GM23338 (cell line): ENCODE measurements at regions not wholly inside any gene's neighbourhood (a gene's known extent, or its start where the extent isn't known, plus 50 kb on each side); places are given as distances from the start of the nearest gene placed in this dataset.

Experiments
- ATAC-seq: fragments of 200-7000 bp; cut with Tn5 transposase; 3 replicates; pipeline ENCODE4 v1.9.1; 2020
- DNase-seq: peaks from one replicate; pipeline ENCODE4 v3.0.0-alpha.2; 2015; ENCODE audit warnings: low spot score
- H2AFZ ChIP-seq: fragments of 200-600 bp; sonication (generic); 2 replicates; pipeline ENCODE4 v1.8.0; 2016; ENCODE audit warnings: antibody characterized with exemption, mild to moderate bottlenecking, moderate library complexity
- H3F3A ChIP-seq: fragments of 200-600 bp; sonication (generic); replicated peaks from 2 replicates; pipeline ENCODE4 v1.8.0; 2017; ENCODE audit warnings: antibody characterized with exemption, mixed run types, low read depth
- H3K27ac ChIP-seq: fragments of 200-600 bp; sonication (generic); 2 replicates; pipeline ENCODE4 v1.6.1; 2016; ENCODE audit warnings: low read depth
- H3K27me3 ChIP-seq: fragments of 200-600 bp; sonication (generic); 2 replicates; pipeline ENCODE4 v1.8.0; 2016; ENCODE audit warnings: mild to moderate bottlenecking, mixed run types, moderate library complexity; ENCODE audit not compliant: insufficient read depth
- H3K36me3 ChIP-seq: fragments of 200-600 bp; sonication (generic); 2 replicates; pipeline ENCODE4 v1.8.0; 2016; ENCODE audit warnings: mild to moderate bottlenecking; ENCODE audit not compliant: insufficient read depth
- H3K4me1 ChIP-seq: fragments of 200-600 bp; sonication (generic); 2 replicates; pipeline ENCODE4 v1.8.0; 2016; ENCODE audit warnings: mild to moderate bottlenecking, moderate library complexity; ENCODE audit not compliant: insufficient read depth
- H3K4me2 ChIP-seq: fragments of 200-600 bp; sonication (generic); 2 replicates; pipeline ENCODE4 v1.7.1; 2017; ENCODE audit warnings: mixed run types
- H3K4me3 ChIP-seq: fragments of 200-600 bp; sonication (generic); 2 replicates; pipeline ENCODE4 v1.6.1; 2016; ENCODE audit warnings: mixed run types
- H3K79me2 ChIP-seq: fragments of 200-600 bp; sonication (generic); replicated peaks from 2 replicates; pipeline ENCODE4 v1.8.0; 2017; ENCODE audit warnings: mild to moderate bottlenecking; ENCODE audit not compliant: insufficient read depth
- H3K9me2 ChIP-seq: fragments of 200-600 bp; sonication (generic); 2 replicates; pipeline ENCODE4 v1.8.0; 2017; ENCODE audit not compliant: insufficient read depth
- H4K20me1 ChIP-seq: fragments of 200-600 bp; sonication (generic); replicated peaks from 2 replicates; pipeline ENCODE4 v1.8.0; 2017; ENCODE audit warnings: mild to moderate bottlenecking; ENCODE audit not compliant: insufficient read depth
- H3K27ac Mint-ChIP-seq: 2 replicates; pipeline ENCODE4 v1.8.0; 2020; ENCODE audit warnings: inconsistent platforms, mild to moderate bottlenecking, moderate library complexity, mixed read lengths
- H3K27me3 Mint-ChIP-seq: 3 replicates; pipeline ENCODE4 v1.8.0; 2022; ENCODE audit warnings: low read depth, mild to moderate bottlenecking, moderate library complexity, mixed read lengths, inconsistent platforms; ENCODE audit not compliant: insufficient read depth, poor library complexity
- H3K36me3 Mint-ChIP-seq: 3 replicates; pipeline ENCODE4 v1.8.0; 2021; ENCODE audit warnings: low read depth, mild to moderate bottlenecking, inconsistent platforms, moderate library complexity, mixed read lengths
- H3K4me1 Mint-ChIP-seq: 3 replicates; pipeline ENCODE4 v1.8.0; 2020; ENCODE audit warnings: mild to moderate bottlenecking, inconsistent platforms, mixed read lengths
- H3K4me3 Mint-ChIP-seq: 3 replicates; pipeline ENCODE4 v1.8.0; 2021; ENCODE audit warnings: moderate library complexity, mild to moderate bottlenecking, inconsistent platforms, mixed read lengths
- H3K9me3 Mint-ChIP-seq: 3 replicates; pipeline ENCODE4 v1.8.0; 2020; ENCODE audit warnings: moderate library complexity, mild to moderate bottlenecking, inconsistent platforms, mixed read lengths
- CREB1 ChIP-seq: fragments of 250-450 bp; sonication (Bioruptor Pico); IDR thresholded peaks from 2 replicates; pipeline ENCODE4 v1.5.0; 2020; ENCODE audit warnings: low read depth, mild to moderate bottlenecking, moderate library complexity
- CTCF ChIP-seq, 2 experiments: fragments of 200-600 bp in 1 of 2; sonication (generic) in 1 of 2; conservative IDR thresholded peaks; 2 replicates each; pipeline versions ENCODE4 v1.5.1 to v1.6.1; 2016 to 2017; ENCODE audit warnings: antibody characterized with exemption in 2 of 2, low read depth in 2 of 2, mild to moderate bottlenecking in 2 of 2, moderate library complexity in 1 of 2
- EZH2 ChIP-seq: fragments of 200-600 bp; sonication (generic); IDR thresholded peaks from one replicate; pipeline ENCODE4 v1.8.0; 2017; ENCODE audit warnings: antibody characterized with exemption, mild to moderate bottlenecking, low read depth; ENCODE audit not compliant: unreplicated experiment
- EZH2phosphoT487 ChIP-seq: fragments of 200-600 bp; sonication (generic); IDR thresholded peaks from one replicate; pipeline ENCODE4 v1.8.1; 2018; ENCODE audit warnings: antibody characterized with exemption; ENCODE audit not compliant: unreplicated experiment
- JUNB ChIP-seq: IDR thresholded peaks from one replicate; pipeline ENCODE4 v1.6.1; 2016; ENCODE audit warnings: antibody characterized with exemption; ENCODE audit not compliant: unreplicated experiment
- NANOG ChIP-seq: IDR thresholded peaks from 2 replicates; pipeline ENCODE4 v1.6.1; 2016; ENCODE audit warnings: antibody characterized with exemption, borderline replicate concordance
- POLR2AphosphoS5 ChIP-seq: IDR thresholded peaks from 2 replicates; pipeline ENCODE4 v1.6.1; 2016; ENCODE audit warnings: antibody characterized with exemption, low read depth
- STAT1 ChIP-seq: IDR thresholded peaks from one replicate; pipeline ENCODE4 v1.6.1; 2016; ENCODE audit warnings: antibody characterized with exemption; ENCODE audit not compliant: unreplicated experiment
- ZNF331 ChIP-seq: fragments of 250-450 bp; sonication (Bioruptor Pico); IDR thresholded peaks from 2 replicates; pipeline ENCODE4 v1.5.0; 2020; ENCODE audit warnings: low read depth, mild to moderate bottlenecking, moderate library complexity
- TF ChIP-seq, protein P1 (sequence below): IDR thresholded peaks from 2 replicates; pipeline ENCODE4 v1.6.1; 2016; ENCODE audit warnings: antibody characterized with exemption
- TF ChIP-seq, protein P2 (sequence below): fragments of 250-450 bp; sonication (Bioruptor Pico); IDR thresholded peaks from 2 replicates; pipeline ENCODE4 v1.5.0; 2020; ENCODE audit warnings: mild to moderate bottlenecking, moderate library complexity
- TF ChIP-seq, protein P3 (sequence below): IDR thresholded peaks from one replicate; pipeline ENCODE4 v1.6.1; 2018; ENCODE audit warnings: antibody characterized with exemption; ENCODE audit not compliant: unreplicated experiment

DNA sequence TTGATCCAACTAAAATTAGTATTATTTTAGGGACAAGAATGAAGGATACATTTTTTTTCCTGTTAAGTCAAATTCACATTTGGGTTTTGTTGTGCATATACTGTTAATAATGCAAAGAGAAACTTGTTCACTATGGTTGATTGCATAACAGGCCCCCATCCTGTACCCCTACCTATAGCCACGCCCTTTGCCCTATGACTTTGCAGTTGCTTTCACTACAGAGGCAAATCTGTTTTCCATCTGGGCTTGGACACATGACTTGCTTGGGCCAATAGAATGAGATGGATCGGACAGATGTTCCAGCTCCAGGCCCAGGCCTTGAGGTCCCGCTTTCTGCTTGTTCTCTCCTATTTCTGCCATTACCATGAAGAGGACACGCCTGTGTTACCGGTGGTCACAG lies 278.5 kb upstream of the HNRNPA3 start (continued):
- TF ChIP-seq NANOG (no peak), ZNF331 (CRISPR knock-in tag) (no peak), EZH2 (no peak), POLR2AphosphoS5 (no peak)
- TF ChIP-seq, protein P1, sequence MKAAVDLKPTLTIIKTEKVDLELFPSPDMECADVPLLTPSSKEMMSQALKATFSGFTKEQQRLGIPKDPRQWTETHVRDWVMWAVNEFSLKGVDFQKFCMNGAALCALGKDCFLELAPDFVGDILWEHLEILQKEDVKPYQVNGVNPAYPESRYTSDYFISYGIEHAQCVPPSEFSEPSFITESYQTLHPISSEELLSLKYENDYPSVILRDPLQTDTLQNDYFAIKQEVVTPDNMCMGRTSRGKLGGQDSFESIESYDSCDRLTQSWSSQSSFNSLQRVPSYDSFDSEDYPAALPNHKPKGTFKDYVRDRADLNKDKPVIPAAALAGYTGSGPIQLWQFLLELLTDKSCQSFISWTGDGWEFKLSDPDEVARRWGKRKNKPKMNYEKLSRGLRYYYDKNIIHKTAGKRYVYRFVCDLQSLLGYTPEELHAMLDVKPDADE: no peak

GRCh38 chr2:176934869-176935415 lies 277.7 kb upstream of the HNRNPA3 start:
- H3K27ac Mint-ChIP-seq: no peak overlapping the region
- H3K9me3 Mint-ChIP-seq: no peaks in the 10 kb centered on the region
- Histone ChIP-seq H3K4me2 (no peak overlapping the region), H3K79me2 (no peaks in the 10 kb centered on the region), H3F3A (no peaks in the 10 kb centered on the region), H3K4me3 (no peak overlapping the region), H2AFZ (no peak overlapping the region), H3K27ac (no peak overlapping the region), H3K9me2 (no peaks in the 10 kb centered on the region), H3K36me3 (no peaks in the 10 kb centered on the region), H4K20me1 (no peaks in the 10 kb centered on the region), H3K27me3 (no peaks in the 10 kb centered on the region), H3K4me1 (no peaks in the 10 kb centered on the region)
- no peaks in the 10 kb centered on the region for H3K36me3 Mint-ChIP-seq
- peak; percentile 25 for DNase-seq
- H3K4me3 Mint-ChIP-seq: no peak overlapping the region
- H3K4me1 Mint-ChIP-seq: peaks cover 4% of the 10 kb centered on the region; the same call in 2 of the 3 replicates
- no peaks in the 10 kb centered on the region for H3K27me3 Mint-ChIP-seq
- peak; percentile 56 for ATAC-seq
- no peak for TF ChIP-seq POLR2AphosphoS5
- TF ChIP-seq, protein P2, sequence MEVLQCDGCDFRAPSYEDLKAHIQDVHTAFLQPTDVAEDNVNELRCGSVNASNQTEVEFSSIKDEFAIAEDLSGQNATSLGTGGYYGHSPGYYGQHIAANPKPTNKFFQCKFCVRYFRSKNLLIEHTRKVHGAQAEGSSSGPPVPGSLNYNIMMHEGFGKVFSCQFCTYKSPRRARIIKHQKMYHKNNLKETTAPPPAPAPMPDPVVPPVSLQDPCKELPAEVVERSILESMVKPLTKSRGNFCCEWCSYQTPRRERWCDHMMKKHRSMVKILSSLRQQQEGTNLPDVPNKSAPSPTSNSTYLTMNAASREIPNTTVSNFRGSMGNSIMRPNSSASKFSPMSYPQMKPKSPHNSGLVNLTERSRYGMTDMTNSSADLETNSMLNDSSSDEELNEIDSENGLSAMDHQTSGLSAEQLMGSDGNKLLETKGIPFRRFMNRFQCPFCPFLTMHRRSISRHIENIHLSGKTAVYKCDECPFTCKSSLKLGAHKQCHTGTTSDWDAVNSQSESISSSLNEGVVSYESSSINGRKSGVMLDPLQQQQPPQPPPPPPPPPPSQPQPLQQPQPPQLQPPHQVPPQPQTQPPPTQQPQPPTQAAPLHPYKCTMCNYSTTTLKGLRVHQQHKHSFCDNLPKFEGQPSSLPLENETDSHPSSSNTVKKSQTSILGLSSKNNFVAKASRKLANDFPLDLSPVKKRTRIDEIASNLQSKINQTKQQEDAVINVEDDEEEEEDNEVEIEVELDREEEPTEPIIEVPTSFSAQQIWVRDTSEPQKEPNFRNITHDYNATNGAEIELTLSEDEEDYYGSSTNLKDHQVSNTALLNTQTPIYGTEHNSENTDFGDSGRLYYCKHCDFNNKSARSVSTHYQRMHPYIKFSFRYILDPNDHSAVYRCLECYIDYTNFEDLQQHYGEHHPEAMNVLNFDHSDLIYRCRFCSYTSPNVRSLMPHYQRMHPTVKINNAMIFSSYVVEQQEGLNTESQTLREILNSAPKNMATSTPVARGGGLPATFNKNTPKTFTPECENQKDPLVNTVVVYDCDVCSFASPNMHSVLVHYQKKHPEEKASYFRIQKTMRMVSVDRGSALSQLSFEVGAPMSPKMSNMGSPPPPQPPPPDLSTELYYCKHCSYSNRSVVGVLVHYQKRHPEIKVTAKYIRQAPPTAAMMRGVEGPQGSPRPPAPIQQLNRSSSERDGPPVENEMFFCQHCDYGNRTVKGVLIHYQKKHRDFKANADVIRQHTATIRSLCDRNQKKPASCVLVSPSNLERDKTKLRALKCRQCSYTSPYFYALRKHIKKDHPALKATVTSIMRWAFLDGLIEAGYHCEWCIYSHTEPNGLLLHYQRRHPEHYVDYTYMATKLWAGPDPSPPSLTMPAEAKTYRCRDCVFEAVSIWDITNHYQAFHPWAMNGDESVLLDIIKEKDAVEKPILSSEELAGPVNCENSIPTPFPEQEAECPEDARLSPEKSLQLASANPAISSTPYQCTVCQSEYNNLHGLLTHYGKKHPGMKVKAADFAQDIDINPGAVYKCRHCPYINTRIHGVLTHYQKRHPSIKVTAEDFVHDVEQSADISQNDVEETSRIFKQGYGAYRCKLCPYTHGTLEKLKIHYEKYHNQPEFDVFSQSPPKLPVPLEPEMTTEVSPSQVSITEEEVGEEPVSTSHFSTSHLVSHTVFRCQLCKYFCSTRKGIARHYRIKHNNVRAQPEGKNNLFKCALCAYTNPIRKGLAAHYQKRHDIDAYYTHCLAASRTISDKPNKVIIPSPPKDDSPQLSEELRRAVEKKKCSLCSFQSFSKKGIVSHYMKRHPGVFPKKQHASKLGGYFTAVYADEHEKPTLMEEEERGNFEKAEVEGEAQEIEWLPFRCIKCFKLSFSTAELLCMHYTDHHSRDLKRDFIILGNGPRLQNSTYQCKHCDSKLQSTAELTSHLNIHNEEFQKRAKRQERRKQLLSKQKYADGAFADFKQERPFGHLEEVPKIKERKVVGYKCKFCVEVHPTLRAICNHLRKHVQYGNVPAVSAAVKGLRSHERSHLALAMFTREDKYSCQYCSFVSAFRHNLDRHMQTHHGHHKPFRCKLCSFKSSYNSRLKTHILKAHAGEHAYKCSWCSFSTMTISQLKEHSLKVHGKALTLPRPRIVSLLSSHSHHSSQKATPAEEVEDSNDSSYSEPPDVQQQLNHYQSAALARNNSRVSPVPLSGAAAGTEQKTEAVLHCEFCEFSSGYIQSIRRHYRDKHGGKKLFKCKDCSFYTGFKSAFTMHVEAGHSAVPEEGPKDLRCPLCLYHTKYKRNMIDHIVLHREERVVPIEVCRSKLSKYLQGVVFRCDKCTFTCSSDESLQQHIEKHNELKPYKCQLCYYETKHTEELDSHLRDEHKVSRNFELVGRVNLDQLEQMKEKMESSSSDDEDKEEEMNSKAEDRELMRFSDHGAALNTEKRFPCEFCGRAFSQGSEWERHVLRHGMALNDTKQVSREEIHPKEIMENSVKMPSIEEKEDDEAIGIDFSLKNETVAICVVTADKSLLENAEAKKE (CRISPR knock-in tag): no peak
- TF ChIP-seq, protein P3, sequence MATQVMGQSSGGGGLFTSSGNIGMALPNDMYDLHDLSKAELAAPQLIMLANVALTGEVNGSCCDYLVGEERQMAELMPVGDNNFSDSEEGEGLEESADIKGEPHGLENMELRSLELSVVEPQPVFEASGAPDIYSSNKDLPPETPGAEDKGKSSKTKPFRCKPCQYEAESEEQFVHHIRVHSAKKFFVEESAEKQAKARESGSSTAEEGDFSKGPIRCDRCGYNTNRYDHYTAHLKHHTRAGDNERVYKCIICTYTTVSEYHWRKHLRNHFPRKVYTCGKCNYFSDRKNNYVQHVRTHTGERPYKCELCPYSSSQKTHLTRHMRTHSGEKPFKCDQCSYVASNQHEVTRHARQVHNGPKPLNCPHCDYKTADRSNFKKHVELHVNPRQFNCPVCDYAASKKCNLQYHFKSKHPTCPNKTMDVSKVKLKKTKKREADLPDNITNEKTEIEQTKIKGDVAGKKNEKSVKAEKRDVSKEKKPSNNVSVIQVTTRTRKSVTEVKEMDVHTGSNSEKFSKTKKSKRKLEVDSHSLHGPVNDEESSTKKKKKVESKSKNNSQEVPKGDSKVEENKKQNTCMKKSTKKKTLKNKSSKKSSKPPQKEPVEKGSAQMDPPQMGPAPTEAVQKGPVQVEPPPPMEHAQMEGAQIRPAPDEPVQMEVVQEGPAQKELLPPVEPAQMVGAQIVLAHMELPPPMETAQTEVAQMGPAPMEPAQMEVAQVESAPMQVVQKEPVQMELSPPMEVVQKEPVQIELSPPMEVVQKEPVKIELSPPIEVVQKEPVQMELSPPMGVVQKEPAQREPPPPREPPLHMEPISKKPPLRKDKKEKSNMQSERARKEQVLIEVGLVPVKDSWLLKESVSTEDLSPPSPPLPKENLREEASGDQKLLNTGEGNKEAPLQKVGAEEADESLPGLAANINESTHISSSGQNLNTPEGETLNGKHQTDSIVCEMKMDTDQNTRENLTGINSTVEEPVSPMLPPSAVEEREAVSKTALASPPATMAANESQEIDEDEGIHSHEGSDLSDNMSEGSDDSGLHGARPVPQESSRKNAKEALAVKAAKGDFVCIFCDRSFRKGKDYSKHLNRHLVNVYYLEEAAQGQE: no peak
- TF ChIP-seq CTCF (conservative IDR thresholded peaks at IDR 0.05; ENCODE audit: low read depth in 2 of 2): no peak
- TF ChIP-seq CREB1 (CRISPR knock-in tag): no peak
- TF ChIP-seq EZH2phosphoT487: no peak
- no peak for TF ChIP-seq STAT1
- TF ChIP-seq ZNF331 (CRISPR knock-in tag): no peak
- TF ChIP-seq NANOG: no peak
- no peak for TF ChIP-seq JUNB
